ENCODE measurements at regions not wholly inside any gene's neighbourhood (a gene's known extent, or its start where the extent isn't known, plus 50 kb on each side); places are given as distances from the start of the nearest gene placed in this dataset.

GRCh38 chr9:119577881-119578280, 208.6 kb upstream of the BRINP1 start:
- no peak for DNase-seq

GRCh38 chr9:119559986-119560385, 190.8 kb upstream of the BRINP1 start:
- DNase-seq, result no peak

- no peak for DNase-seq
Observed at GRCh38 chr9:119559056-119559455, 189.8 kb upstream of the BRINP1 start.

DNA sequence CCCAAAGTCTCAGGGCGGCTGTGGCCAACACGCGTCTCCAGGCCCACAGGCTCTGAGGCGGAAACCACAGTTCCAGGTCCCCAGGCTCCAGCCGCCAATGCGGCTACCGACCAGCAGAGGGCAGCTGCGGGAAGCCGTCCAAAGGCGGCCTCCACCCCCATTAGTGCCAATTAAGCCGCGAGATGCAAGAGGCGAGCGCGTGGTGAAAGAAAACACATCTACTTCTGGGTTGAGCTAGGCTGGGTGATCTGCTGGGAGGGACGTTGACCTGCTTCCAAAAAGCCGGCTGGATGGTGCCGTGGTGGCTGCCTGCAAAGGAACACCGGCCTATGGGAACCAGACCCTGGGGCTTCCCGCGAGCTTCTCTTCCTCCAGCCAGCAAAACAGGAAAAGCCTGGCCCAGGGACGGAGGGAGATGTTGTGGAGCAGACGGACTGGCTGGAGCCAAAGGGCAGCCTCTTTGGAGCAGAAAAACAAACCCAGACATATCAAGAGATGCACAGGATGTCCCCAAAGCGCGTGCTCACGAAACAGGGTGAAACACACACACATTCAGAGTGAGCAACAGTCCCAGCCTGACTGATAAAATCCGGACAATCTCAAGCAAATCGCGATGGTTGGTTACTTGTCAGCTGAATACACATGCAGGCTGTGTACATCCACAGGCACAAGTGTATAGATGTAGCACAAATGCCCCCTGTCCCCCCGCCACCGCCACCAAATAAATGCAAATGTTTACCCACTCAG, 187.1 kb upstream of the BRINP1 start:
- peak; percentile 18 for DNase-seq

GRCh38 chr9:119544492-119544891, 175.3 kb upstream of the BRINP1 start:
- DNase-seq, result no peak

DNA sequence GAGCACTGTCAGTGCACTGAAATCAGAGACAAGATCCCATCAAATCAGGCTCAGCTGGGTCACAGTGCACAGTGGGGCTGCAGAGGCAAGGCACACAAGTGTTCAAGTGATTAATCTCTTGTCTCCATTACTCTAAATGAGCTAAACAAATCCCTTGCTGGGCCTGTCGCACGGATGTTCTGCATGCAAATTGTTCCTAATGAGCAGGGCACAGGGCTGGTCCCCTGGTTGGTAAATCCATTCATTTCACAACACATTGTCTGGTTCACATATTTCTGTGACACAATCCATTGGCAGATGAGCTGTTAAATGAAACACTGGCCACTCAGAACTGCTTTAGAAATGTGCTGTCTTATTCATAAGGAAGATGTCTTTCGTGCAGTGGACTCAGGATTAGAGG, 167.9 kb upstream of the BRINP1 start:
- DNase-seq, result no peak

- DNase-seq, result no peak
Observed at GRCh38 chr9:119533504-119533903, 164.3 kb upstream of the BRINP1 start.

DNA sequence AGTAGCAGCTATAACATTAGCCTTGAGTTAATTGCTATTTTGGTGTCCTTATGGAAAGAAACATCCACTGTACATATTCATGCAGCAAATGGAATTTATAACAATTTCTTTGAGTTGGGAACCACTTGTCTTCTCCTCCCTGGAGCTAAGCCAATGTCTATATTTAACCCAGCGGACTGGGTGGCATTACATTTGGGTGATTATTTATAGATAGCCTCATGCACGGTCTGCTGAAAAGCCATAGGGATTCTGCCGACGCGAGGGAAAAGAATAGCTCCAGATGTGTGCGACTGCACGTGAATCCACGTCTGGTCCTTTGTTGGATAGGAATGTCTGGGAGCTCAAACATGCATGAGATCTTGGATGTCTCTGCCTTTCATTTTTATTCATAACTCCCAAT, 157.5 kb upstream of the BRINP1 start:
- no peak for DNase-seq

- no peak for DNase-seq
Observed at GRCh38 chr9:119523508-119523907, 154.3 kb upstream of the BRINP1 start.

- no peak for DNase-seq
Observed at GRCh38 chr9:119522381-119522780, 153.1 kb upstream of the BRINP1 start.

GRCh38 chr9:119509291-119509905, 140.2 kb upstream of the BRINP1 start:
- no peak for DNase-seq

DNA sequence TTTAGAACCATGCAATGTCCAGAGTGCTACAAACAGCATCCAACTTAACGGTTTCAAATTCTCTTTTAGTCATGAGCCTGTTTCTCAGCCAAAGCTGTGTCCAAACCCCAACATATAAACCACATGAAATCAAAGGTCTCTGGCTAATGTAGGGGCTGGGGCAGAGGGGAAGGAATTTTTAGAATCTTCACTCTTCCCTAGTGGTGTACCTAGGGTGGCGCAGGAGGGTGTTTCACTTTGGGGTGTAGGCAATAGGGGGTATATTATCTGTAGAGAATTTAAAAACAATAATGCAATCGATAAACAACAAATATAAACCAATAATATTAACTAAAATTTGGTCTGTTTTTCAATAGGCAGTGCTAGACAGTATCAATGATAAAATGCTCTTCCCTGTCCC, 132.1 kb upstream of the BRINP1 start:
- DNase-seq, result no peak

GRCh38 chr9:119500072-119500771, 131.0 kb upstream of the BRINP1 start:
- DNase-seq, result no peak

GRCh38 chr9:119487118-119487827, 118.0 kb upstream of the BRINP1 start:
- DNase-seq, result no peak

- no peak for DNase-seq
Observed at GRCh38 chr9:119483153-119483552, 113.9 kb upstream of the BRINP1 start.

- DNase-seq, result no peak
Observed at GRCh38 chr9:119477197-119477596, 108.0 kb upstream of the BRINP1 start.

DNA sequence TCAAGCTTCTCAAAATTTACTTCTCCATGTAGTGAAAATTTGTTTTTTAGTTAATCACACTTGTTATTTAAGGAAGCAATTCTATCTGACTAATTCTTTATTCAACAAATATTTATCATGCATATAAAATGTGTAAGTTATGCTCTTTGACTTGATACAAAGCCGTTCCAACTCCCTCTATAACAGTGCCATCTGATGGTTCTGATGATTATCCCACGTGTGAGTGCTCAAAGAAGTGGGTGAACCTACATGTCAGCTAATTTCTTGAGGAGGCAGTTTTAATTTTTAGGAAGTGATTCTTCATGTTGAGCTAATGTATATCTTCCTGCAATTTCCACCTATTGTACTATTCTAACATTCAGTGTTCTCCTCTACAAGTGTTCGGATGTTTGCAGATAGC, 88.8 kb upstream of the BRINP1 start:
- no peak for DNase-seq

GRCh38 chr9:119453980-119454379, 84.7 kb upstream of the BRINP1 start:
- no peak for DNase-seq

DNA sequence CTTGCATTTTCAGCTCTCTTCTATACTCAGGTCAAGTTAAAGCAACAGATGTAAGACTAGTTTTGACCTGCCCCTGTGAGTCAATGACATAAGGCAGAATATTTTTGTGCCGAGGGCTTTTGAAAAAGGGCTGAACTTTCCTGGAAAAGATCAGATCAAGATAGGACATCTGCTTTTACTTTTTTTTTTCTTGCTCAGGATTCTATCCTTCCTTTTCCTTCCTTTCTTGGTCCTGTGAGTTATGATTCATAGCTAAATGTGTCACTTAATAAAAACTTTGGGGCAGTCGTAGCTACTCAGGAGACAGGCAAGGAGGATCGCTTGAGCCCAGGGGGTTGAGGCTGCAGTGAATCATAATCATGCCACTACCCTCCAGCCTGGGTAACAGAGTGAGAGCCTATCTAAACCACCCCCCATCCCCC, 84.3 kb upstream of the BRINP1 start:
- DNase-seq, result no peak

DNA sequence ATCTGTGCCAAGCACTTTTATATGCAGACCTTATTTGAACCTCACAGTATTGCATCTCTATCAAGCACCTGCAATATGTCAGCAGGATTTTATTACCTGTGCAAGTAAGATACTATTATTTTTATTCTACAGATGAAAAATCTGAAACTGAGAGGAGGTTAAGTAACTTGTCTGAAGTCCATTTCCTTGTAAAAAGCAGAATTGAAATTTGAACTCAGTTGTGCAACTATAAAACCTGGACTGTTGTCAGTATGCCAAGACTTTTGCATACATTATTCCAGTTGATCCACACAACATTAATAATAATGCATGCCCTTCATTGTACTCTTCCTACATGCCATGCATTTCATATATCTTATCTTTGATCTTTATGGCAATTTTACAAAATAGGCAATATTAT, 82.2 kb upstream of the BRINP1 start:
- DNase-seq, result no peak

GRCh38 chr9:119443179-119443578, 73.9 kb upstream of the BRINP1 start:
- DNase-seq, result no peak

DNA sequence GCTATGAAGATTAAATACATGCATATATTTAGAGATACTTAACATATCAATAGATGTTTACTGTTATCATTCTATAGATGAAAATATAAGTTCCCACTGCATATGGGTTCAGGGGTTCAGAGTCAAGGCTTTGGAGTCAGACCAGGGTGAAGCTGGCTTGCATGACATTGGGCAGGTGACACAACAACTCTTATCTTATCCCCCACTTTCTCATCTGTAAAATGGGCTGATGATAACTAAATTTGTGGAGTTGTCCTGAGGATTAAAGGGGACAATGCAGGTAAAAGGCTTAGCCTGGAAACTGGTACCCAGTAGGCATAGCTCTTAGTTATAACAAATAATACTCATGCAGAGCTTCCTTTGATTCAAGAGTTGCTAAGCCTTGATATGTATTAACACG, 72.6 kb upstream of the BRINP1 start:
- DNase-seq, result no peak

GRCh38 chr9:119441338-119441737, 72.1 kb upstream of the BRINP1 start:
- DNase-seq, result no peak

GRCh38 chr9:119436261-119436660, 67.0 kb upstream of the BRINP1 start:
- no peak for DNase-seq

All from CD4-positive, alpha-beta T cell treated with Interferon gamma for 1 hour (primary cell).